DND-41 (cell line): ENCODE measurements at regions not wholly inside any gene's neighbourhood (a gene's known extent, or its start where the extent isn't known, plus 50 kb on each side); places are given as distances from the start of the nearest gene placed in this dataset.

ENCODE experiments used
- EZH2 ChIP-seq: IDR thresholded peaks from 3 replicates; pipeline ENCODE4 v1.6.1; 2012; ENCODE audit warnings: borderline replicate concordance, low read depth, mild to moderate bottlenecking, moderate library complexity, low read length, inconsistent platforms; ENCODE audit not compliant: severe bottlenecking
- TF ChIP-seq, protein P1 (sequence below): IDR thresholded peaks from 2 replicates; pipeline ENCODE4 v1.5.1; 2012; ENCODE audit warnings: borderline replicate concordance, low read length, moderate library complexity, mild to moderate bottlenecking; ENCODE audit not compliant: poor library complexity, severe bottlenecking; ENCODE audit errors: extremely low read depth

DNA sequence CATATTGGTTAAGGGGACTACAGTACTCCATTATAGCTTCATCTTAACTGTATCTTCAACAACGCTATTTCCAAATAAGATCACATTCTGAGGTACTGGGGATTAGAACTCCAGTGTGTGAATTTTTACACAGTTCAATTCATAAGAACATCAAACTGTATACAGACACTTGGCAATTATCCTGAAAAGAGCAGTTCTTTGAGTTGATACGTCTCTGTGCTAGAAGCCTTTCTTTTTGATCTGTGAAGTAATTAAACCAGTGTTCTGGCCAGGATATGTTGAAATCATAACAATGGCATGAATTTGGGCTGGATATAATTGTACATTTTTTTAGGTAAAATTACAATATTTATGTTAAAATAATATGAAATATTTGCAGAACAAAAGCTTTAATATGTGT, 93.5 kb upstream of the ITPRID2 start:
- TF ChIP-seq, protein P1, sequence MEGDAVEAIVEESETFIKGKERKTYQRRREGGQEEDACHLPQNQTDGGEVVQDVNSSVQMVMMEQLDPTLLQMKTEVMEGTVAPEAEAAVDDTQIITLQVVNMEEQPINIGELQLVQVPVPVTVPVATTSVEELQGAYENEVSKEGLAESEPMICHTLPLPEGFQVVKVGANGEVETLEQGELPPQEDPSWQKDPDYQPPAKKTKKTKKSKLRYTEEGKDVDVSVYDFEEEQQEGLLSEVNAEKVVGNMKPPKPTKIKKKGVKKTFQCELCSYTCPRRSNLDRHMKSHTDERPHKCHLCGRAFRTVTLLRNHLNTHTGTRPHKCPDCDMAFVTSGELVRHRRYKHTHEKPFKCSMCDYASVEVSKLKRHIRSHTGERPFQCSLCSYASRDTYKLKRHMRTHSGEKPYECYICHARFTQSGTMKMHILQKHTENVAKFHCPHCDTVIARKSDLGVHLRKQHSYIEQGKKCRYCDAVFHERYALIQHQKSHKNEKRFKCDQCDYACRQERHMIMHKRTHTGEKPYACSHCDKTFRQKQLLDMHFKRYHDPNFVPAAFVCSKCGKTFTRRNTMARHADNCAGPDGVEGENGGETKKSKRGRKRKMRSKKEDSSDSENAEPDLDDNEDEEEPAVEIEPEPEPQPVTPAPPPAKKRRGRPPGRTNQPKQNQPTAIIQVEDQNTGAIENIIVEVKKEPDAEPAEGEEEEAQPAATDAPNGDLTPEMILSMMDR, result no peak
- no peak for TF ChIP-seq EZH2
